ENCODE measurements at regions not wholly inside any gene's neighbourhood (a gene's known extent, or its start where the extent isn't known, plus 50 kb on each side); places are given as distances from the start of the nearest gene placed in this dataset.

DNA sequence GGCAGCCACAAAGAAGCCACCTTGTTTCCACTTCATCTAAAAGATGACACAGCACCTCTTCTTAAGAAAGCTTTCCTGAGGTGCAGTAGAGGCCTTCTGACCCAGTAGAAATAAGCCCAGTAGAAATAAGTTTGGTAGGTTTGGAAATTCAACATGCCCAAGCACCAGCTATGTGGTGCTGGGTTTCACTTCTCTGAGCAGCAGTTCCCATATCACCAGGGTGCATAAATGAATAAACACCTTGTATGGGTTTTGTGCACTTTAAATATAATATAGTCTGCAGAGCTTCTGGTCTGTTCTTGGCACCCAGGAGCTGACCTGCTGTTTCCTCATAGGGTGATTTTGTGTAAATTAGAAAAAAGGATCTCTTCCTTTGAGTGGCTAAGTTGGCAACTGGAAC lies 492.4 kb upstream of the SORCS1 start:
- DNase-seq (ENCODE audit: low read depth) = no peak

DNA sequence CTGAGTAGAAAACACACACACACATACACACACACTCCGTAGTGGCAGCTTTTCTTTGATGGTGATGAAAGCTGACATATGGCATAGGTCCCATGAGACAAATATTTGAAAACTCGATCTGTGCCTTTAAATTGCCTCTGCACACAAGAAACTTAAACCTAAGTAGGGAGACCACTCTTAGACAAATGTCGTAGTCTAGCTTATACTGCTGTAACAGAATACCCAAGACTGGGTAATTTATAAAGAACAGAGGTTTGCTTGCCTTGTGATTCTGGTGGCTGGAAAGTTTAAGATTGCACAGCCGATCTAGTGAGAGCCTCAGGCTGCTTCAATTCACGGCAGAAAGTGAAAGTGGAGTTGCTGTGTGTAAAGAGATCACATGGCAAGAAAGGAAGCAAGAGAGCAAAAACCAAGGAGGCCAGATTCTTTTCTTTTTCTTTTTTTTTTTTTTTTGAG lies 489.4 kb upstream of the SORCS1 start:
- DNase-seq (ENCODE audit: low read depth) = peak; percentile 62

DNA sequence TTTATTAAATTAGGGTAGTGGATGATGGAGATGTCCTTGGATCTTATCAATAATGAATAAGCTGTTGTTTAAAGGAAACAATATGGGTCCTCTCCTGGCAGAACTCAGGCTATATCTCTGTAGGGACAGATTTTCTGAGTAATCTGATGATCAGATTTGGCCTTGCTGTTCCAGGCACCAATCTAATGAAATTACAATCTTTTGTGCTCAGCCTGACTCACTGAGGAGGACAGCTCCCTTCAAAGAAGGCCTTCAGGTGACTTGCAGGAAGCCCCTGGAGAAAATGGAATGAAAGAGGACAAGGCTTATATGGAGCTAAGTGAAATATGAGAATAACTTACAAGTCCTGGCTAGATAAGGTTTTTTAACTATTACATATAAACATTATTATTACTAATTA lies 486.4 kb upstream of the SORCS1 start:
- DNase-seq (ENCODE audit: low read depth) = no peak

DNA sequence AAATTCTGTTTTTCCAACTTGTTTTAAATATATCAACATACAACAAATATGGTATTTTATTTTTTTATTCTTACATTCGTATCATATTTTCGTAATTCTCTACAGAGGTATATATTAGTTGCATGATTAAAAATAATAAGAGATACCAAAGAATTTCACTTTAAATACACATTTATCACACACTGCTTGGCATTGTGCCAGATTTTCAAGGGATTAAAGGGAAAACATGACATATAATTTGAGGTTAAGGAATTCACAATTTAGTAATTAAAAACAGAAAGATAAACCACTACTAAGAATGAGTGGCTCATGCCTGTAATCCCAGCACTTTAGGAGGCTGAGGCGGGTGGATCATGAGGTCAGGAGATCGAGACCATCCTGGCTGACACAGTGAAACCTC lies 484.7 kb upstream of the SORCS1 start:
- DNase-seq (ENCODE audit: low read depth) = no peak

DNA sequence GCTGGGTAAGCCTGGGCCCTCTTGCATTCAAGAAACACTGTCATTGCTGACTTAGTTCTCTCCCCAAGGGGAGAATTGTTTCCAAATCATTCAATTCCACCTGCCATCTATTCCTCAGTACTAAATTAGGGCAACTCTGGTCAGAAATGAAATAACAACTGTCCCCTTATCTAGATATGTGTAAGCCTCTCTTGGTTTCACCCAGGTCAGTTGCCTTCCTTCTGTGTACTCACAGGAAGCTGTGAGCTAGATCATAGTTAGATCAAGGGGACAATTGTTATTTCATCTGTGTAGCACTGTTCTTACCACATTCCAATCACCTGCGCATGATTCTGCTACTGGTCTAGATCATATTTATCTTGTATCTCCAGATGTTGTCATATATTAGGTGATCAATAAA lies 483.0 kb upstream of the SORCS1 start:
- no peak for DNase-seq (ENCODE audit: low read depth)

DNA sequence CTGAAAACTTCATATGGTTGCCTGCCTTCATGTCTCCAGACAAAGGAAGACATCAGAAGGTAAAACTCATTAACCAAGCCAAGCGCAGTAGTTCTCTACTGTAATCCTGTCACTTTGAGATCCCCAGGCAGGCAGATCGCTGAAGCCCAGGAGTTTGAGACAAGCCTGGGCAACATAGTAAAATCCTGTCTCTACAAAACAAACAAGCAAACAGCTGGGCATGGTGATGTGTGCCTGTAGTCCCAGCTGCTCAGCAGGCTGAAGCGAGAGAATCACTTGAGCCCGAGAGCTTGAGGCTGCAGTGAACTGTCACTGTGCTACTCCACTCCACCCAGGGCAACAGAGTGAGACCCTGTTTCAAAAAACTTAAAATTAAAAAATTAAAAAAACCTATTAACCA lies 467.4 kb upstream of the SORCS1 start:
- no peak for DNase-seq (ENCODE audit: low read depth)

DNA sequence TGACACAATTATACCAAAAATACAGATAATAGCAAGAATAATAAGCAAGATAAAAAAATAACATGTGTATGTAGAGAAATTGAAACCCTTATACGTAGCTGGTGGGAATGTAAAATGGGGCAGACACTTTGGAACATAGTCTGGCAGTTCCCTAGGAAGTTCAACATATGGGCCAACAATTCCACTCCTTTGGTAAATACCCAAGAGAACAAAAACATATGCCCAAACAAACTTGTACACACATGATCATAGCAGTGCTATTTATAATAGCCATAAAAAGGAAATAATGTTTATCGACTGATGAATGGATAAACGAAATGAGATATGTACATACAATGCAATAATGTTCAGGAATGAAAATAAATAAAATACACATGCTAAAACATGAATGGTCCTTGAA lies 462.4 kb upstream of the SORCS1 start:
- DNase-seq (ENCODE audit: low read depth) = no peak

DNA sequence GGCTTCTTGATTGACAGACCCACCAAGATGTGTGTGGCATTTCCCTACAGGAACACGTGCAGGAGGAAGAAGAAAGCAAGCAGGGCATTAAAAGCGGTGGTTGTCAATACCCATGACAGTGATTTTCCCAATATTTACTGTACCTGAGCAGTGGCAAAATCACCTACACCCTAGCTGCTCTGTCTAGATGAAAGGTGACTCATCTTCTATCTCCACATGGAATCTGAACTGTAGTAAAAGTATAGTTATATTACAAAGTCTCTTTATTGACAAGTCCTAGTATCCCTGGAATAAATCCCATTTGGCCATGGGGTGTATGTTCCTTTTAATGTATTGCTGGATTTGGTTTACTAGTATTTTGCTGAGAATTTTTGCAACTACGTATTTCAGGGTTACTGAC lies 458.8 kb upstream of the SORCS1 start:
- DNase-seq (ENCODE audit: low read depth) = no peak

DNA sequence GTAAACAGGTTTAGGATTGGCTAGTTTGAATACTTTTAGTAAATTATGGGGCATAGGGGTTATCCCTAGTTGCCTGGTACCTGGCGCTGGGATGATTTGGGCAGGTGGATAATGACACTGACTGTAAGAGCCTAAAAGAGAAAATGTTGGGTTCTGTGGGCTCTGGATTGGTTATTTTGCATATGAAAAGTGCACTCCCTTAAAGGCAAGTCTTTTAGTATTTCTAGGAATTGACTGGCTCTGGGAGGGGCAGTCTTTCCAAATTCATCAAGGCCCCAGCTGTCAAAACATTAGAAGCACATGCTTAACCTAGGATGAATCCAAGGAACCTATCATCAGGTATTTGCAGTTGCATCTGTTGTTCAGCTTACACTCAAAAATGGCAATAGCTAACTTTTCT lies 454.6 kb upstream of the SORCS1 start:
- DNase-seq (ENCODE audit: low read depth) = no peak

DNA sequence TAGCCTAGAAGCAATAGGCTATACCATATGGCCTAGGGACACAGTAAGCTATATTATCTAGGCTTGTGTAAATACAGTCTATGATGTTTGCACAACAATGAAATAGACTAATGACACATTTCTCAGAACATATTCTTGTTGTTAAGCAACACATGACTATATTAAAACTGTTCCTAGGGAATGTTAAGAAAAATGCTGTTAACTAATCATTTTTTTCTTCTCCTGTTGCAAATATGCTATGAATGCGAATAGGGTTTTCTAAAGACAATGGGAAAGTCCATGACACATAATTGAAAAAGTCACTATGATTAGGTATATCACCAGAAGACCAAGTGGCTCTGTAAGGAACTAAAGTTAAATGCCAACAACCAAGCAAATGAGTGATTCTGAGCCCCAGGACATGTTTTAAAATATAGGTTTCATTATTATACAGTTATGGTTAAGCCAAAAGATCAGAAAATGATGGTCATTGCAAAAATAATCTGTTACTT lies 454.0 kb upstream of the SORCS1 start:
- DNase-seq (ENCODE audit: low read depth) = no peak

DNA sequence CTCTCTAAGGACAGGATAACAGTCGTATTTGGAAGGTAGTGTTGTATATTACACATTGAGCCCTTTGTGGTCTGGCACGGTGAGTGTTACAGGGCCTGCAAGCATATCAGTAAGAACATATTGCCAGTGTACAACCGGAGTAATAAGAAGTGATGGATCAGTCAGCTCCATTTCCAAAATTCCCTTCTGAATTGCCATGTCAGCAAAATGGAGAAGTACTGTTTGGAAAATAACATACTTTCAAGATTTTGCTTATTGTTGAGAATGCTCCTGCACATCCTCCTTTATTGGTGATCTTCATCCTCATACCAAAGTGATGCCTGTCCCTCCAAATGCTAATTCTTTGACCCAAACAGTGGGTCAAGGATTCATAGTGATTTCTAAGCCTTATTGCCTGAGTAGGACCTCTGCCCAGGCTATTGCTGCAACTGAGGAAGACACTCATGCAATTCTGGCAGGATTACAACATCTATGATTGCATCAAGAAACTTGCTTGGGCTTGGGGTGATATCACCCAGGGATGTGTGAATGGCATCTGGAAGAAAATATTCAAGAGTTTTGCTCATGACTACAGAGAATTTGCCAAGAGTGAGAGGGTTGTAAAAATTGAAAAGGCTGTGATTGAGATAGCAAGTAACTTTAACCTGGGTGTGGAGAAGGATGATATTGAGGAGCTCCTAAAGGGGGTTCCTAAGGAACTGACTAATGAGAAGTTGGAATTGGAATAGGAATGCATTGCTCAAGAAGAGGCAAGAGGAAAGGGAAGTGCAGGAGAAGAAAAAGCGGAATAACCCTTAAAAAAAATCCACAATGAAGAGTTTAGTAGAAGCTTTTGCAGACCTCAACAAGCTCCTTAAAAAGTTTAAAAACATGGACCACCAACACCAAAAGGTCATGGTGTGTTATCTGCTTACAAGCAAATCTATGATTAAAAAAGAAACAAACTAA lies 452.2 kb upstream of the SORCS1 start:
- DNase-seq (ENCODE audit: low read depth) = peak; percentile 6

DNA sequence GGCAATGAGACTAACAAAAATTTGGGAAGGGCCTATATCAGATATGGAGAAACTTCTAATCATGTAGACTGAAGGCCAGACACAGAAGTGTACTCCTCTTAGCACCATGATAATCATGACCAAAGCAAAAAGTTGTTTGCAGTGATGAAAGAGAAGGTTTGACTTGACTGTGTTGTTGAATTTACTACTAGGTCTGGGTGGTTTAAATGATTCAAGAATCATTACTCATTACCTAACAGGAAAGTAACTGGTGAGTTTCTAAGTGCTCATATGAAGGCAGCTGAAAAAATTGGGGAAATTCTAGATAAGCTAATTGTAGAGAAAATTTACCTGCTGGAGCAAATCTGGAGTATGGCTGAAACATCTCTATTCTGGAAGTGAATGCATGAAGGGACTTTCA lies 451.5 kb upstream of the SORCS1 start:
- no peak for DNase-seq (ENCODE audit: low read depth)

DNA sequence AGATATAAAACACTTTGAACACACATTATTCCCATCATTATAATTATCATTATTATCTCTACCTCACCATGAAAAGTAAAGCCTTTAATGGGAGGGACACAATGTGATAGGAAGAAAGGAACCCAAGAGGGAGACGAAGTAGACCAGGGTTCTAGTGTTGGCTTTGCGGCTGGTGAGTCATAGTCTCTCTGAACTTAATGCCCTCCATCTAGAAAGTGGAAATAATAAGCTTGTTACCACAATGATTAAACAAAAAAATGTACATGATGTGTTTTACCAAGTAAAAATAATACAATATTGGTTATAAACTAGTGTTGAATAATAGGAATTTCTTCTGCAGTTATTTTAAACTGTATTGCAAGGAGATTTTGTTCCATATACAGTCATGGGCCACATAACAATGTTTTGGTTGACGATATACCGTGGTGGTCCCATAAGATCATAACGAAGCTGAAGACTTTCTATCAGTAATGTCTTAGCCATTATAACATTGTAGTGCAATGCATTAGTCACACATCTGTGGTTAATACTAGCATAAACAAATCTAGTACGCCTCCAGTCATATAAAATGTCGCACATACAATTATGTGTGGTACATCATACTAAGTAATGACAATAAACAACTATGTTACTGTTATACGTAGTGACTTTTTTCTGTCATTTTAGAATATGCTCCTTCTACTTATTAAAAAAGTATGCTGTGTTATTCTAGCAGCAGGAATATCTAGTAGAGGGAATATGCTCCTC lies 450.6 kb upstream of the SORCS1 start:
- DNase-seq (ENCODE audit: low read depth) = peak; percentile 39

DNA sequence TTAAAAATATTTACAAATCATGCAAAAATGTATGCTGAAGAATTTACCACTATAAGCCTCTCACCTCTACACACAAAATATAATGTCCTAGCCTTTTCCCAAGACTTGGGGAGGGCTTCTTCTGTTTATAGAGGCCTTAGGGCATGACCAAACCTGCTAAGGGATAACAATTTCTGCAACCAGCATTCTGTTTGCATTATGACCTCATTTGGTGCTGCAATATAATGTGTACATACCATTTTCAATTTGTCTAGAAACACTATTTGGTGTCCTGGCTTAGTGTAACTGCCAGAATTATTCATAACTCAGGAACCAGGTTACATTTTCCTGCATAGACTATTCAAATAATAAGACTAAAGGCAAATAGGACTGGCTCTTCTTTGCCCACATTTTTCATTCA lies 446.6 kb upstream of the SORCS1 start:
- DNase-seq (ENCODE audit: low read depth) = no peak

DNA sequence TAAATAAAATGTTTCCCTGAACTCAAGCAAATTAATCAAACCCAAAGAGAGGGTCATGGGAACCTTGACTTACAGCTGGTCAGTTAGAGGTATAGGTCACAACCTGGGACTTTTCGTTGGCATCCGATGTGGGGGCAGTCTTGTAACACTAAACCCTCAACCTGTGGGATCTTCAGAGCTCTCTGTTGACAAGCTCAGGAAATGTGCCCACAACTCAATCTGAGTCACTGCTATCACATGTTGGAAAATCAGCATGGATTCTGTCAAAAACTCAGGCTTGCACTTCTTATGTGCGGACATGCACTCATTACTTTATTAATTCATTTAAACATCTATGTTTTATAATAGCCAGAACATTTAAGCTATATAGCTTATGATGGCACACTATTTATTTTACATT lies 424.6 kb upstream of the SORCS1 start:
- peak; percentile 76 for DNase-seq (ENCODE audit: low read depth)

DNA sequence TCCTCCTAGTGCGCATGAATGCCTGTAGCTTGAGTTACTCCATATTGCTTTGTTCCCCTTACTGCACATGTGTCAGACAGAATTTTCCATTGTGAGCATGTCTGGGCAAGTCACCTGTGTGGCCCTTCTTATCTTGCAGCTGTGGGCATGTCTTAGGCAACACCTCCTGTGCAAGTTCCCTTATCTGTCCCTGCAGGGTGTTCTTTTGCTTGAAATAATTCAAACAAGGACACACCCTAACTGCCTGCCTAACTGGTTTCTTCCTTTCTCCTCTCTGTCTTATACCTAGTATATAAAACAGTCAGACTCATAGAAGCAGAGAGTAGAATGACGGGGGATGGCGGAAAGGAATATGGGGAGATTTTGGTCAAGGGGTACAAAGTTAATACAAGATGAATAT lies 421.1 kb upstream of the SORCS1 start:
- no peak for DNase-seq (ENCODE audit: low read depth)

DNA sequence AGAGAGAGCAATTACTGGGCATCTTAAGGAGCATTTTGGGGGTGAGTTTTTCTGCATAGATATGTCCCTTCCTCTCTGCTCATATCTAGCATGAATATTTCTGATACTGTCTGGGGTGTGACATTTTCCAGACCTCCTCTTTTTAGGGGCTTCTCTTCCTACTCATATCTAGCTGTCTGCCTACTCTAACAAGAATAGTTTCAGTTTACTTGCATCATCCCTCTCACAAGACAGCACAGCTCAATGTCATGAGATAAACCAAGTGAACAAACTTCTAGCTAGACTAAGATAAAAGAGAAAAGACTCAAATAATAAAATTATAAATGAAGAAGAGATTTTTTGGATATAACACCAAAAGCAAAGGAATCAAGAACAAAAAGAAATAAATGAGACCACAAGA lies 419.5 kb upstream of the SORCS1 start:
- no peak for DNase-seq (ENCODE audit: low read depth)

DNA sequence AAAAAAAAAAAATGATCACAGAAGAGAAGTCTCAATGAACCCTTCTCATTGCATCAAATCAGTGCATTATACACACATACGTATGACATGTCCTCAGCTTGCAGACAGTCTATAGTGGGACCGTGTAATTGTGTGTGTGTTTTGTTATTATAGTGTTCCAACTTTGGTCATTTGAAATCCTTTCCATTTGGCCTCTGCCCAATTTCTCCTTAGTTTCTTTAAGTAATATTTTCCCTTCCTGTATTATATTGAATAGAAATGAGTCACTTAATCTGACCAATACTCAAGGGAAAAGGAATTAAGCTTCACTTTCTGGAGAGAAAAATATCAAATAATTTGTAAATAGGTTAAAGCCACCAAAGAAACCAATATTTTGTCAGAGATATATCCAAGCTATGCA lies 415.5 kb upstream of the SORCS1 start:
- DNase-seq (ENCODE audit: low read depth) = no peak

DNA sequence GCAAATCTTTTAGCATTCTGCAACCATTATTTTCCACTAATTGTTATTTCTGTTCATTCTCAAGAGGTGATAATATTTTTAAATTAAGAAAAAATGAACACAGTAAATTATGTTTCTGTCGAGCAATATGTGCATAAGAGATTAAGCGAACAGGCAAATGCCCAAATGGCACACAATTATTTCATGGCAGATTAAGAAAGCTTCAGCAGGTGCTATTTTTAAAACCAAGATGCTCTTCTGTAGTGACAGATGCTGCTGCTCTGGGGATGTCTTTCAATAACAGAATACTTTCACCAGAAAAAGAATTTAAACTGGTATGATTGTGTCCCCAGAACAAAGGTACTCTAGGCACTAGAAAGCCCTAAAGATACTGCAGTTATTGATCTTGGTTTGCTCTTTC lies 412.7 kb upstream of the SORCS1 start:
- DNase-seq (ENCODE audit: low read depth) = no peak

DNA sequence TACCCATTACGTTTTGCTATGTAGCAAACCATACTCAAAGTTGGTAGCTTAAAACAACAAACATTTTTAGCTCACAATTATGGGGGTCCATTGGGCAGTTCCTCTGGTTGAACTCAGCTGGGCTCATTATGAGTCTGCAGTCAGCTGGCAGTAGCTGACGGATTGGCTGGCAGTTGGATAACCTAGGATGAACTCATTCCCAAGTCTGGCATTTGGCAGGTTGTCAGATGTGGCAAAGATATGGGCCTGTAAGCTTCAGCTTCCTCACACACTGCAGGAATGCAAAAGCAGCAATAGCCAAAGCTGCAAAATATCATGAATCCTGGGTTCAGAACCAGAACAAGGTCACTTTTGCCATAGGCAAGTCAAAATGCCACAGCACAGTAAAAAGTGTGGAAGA lies 412.2 kb upstream of the SORCS1 start:
- peak; percentile 58 for DNase-seq (ENCODE audit: low read depth)

DNA sequence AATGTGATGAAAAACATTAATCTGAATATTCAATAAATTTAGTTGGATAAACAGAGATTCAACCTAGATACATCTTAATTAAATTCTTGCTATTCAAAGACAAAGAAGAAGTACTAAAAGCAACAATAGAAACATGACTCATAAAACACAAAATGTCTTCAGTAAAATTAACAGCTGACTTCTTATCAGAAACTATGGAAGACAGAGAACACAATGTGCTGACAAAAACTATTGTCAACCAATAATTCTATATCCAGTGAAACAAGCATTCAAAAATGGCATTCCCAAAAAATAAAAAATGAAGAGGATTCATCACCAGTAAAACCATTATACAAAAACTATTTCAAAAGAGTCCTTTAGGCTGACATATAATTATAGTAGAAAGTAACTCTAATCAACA lies 400.5 kb upstream of the SORCS1 start:
- no peak for DNase-seq (ENCODE audit: low read depth)

DNA sequence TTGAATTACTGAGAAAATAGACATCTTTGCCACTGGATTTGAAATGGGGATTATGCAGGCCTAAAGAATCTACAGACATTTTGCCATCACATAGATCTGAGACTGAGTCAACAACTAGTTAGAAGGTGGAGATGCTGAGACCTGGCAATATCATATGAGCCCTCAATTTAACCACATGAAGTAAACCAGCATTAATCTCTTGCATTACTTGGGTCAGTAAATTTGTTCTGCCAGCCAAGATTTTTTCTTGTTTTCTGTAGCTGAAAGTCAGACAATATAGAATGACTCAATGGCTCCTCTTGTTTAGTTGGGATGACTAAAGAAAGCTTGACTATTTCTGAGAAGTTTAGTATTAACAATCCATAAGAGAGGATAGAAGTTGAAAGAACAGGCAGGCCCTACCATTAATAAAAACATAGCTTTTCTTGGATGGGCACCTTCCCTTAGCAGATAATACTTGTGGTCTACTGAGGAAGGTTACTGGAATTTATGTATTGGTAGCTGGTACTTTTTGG lies 396.7 kb upstream of the SORCS1 start:
- no peak for DNase-seq (ENCODE audit: low read depth)

Measured in HT1080 (cell line).